ENCODE measurements at regions not wholly inside any gene's neighbourhood (a gene's known extent, or its start where the extent isn't known, plus 50 kb on each side); places are given as distances from the start of the nearest gene placed in this dataset.
A peak's percentile ranks its signal among the peaks of the same experiment; 100 is the strongest.

GRCh38 chr2:196453613-196454047 lies 185.9 kb upstream of the CCDC150 start:
- peak; percentile 52 for TF ChIP-seq CTCF (IDR thresholded peaks at IDR 0.05)
- no peak for TF ChIP-seq EZH2 (IDR thresholded peaks at IDR 0.05; ENCODE audit: borderline replicate concordance, insufficient read depth, low read depth, low read length, poor library complexity, severe bottlenecking)
